Renal cortical epithelial cell (primary cell): ENCODE measurements at regions not wholly inside any gene's neighbourhood (a gene's known extent, or its start where the extent isn't known, plus 50 kb on each side); places are given as distances from the start of the nearest gene placed in this dataset.
"Not testable (repeated sequence)": the region's sequence is repeated elsewhere in the genome, so short reads cannot be mapped to it uniquely, and the experiment has no call there.

ENCODE experiments used
- DNase-seq: peaks from one replicate; pipeline ENCODE4 v3.0.0-alpha.2; 2011; ENCODE audit warnings: low read depth

GRCh38 chr10:111593578-111593977 lies 516.7 kb downstream of the ADRA2A start:
- DNase-seq = no peak

- DNase-seq = no peak
Measured at GRCh38 chr10:111595173-111595572, 518.3 kb downstream of the ADRA2A start.

DNA sequence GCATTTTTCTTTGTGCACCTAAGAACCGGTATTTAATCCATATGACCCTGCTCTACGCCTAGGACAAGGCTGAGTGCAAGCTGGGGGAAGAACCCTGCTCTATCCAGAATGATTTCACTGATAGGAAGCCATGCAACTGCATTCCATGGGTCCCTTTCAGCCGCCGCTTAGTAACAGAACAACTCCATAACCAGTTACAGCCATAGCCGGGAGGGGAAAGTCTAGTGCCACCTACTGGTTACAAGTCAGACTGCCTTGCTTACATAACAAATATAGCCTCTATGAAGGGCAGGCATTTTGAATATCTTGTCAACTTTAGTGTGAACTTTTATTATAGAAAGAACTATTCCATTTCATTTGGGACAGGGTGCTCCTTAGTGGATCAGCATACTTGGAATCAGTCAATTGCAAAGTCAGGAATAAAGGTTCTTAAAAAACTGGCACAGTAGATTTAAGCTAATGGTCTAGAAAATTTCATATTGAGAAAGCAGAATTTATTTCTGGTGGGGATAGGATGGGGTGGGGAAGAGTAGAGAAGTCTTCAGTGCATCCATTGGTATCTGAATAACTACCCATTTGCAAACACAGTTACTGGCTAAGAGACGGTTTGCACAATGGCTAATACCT lies 521.7 kb downstream of the ADRA2A start:
- peak; percentile 54 for DNase-seq

DNA sequence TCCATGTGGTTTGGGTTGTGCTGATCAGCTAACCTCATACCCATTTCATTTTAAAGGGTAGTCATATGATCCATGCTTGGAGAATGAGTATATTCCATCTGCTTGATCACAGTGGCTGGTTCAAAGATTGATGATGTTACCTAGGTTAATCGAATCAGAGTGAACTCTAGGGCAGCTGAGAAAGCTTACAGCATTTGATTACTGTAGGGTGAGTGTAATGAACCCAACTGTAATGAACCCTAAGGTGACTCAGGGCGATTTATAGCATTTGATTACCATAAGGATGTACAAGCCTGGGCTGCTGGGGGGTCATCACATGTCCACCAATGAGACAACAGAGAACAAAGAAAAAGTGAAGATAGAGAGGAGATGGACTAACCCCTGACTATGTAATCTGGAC lies 523.1 kb downstream of the ADRA2A start:
- DNase-seq = no peak

GRCh38 chr10:111600772-111601171 lies 523.9 kb downstream of the ADRA2A start:
- DNase-seq = no peak

- DNase-seq = no peak
Measured at GRCh38 chr10:111612273-111612672, 535.4 kb downstream of the ADRA2A start.

- DNase-seq = no peak
Measured at GRCh38 chr10:111634191-111634590, 549.4 kb downstream of the GPAM start.

GRCh38 chr10:111646021-111646420 lies 537.5 kb downstream of the GPAM start:
- DNase-seq = no peak

- no peak for DNase-seq
Measured at GRCh38 chr10:111648046-111648445, 535.5 kb downstream of the GPAM start.

GRCh38 chr10:111649080-111649479 lies 534.5 kb downstream of the GPAM start:
- DNase-seq = not testable (repeated sequence)

DNA sequence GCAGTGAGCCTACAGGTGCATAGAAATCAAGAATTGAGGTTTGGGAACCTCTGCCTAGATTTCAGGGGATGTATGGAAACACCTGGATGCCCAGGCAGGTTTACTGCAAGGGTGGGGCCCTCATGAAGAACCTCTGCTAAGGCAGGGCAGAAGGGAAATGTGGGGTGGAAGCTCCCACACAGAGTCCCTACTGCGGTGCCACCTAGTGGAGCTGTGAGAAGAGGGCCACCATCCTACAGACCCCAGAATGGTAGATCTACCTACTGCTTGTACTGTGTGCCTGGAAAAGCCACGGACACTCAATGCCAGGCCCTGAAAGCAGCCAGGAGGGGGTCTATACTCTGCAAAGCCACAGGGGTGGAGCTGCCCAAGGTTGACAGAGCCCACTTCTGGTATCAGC lies 533.5 kb downstream of the GPAM start:
- no peak for DNase-seq

GRCh38 chr10:111656066-111656465 lies 527.5 kb downstream of the GPAM start:
- no peak for DNase-seq

DNA sequence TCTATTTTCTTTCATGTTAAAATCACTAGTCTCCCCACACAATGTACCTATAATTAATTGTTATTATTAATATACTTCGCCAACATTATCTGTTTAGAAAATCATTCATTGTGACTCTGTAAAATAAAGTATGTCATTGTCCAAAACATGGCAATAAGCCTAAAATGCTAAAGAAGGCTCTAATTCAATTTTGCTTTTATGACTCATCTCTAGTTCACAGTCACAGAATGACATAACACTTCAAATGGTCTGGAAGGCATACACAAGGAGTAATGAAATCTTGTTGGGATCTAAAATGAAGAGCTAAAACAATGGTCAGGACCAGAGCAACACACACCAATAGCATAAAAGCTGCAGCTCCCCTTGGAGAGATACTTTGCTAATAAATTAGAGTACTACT lies 505.8 kb downstream of the GPAM start:
- DNase-seq = no peak

DNA sequence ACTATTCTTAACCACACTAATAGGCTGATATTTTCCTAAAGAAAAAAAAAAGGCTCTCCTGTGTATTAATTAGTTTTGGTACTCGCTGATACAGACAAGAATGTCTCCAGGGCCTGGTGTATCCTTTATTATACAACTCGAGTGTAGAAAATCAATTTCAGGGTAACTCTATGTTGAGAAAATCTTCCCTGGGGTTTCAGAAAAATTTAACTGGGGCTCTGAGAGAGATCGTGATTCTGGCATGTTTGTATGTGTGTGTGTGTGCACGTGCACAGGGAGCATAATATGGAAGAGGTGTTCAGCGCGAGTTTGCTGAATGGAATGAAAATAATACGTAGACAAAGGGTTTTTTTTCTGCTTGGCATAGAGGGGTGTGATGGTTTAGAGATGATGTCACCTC lies 496.8 kb downstream of the GPAM start:
- DNase-seq = no peak

- no peak for DNase-seq
Measured at GRCh38 chr10:111698711-111699110, 484.9 kb downstream of the GPAM start.

GRCh38 chr10:111703986-111704385 lies 479.6 kb downstream of the GPAM start:
- no peak for DNase-seq

- DNase-seq = no peak
Measured at GRCh38 chr10:111705021-111705420, 478.5 kb downstream of the GPAM start.

- DNase-seq = no peak
Measured at GRCh38 chr10:111706331-111706730, 477.2 kb downstream of the GPAM start.

GRCh38 chr10:111707076-111707475 lies 476.5 kb downstream of the GPAM start:
- no peak for DNase-seq

DNA sequence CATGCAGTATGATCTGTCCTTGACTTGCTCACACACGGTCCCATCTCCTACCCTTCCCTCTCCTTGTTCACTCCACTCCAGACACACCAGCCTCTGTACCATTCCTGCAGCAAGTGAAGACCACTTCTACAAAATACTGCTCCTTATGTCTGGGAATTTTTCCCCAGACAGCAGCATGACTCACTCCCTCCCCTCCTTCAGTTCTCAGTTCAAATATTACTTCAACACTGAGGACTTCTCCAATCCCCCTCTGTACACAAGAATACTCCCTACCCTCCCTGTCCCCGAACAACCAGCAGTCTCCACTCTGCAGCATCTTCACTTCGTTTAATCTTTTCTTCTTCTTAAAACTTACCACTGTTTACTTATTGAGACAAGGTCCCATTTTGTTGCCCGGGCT lies 474.0 kb downstream of the GPAM start:
- no peak for DNase-seq

GRCh38 chr10:111716032-111716431 lies 467.5 kb downstream of the GPAM start:
- DNase-seq = no peak

DNA sequence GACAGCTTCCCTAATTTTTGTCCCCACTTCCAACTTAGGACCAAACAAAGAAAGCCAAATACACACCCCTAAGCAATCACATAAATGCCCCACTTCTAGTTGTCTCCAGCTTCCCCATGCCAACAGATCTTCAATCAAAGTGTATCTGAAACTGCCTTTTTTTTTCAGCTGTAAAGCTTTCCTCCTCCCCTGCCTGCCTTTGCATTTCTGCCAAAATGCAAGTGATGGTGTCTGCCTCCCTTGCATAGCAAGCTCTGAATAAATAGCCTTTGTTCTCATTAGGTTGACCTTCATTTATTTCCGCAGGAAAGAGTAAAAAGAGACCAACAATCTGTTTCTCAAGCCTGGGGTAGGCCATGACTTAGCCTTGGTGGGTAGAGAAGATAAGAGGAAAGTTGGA lies 459.4 kb downstream of the GPAM start:
- DNase-seq = no peak

- DNase-seq = no peak
Measured at GRCh38 chr10:111725050-111725449, 458.5 kb downstream of the GPAM start.

- peak; percentile 26 for DNase-seq
Measured at GRCh38 chr10:111732166-111732785, 451.3 kb downstream of the GPAM start.
